ENCODE measurements at regions not wholly inside any gene's neighbourhood (a gene's known extent, or its start where the extent isn't known, plus 50 kb on each side); places are given as distances from the start of the nearest gene placed in this dataset.

- TF ChIP-seq CTCF (conservative IDR thresholded peaks at IDR 0.05) (no peak), ZFX (IDR thresholded peaks at IDR 0.05) (no peak)
Measured at GRCh38 chr18:67694787-67695186, 178.3 kb upstream of the DSEL start.

Measured in C4-2B (cell line).